ENCODE measurements at regions not wholly inside any gene's neighbourhood (a gene's known extent, or its start where the extent isn't known, plus 50 kb on each side); places are given as distances from the start of the nearest gene placed in this dataset.

GRCh38 chr6:134539865-134540323 is 222.0 kb upstream of the SGK1 start:
- no peak for TF ChIP-seq CTCF (IDR thresholded peaks at IDR 0.05)
- TF ChIP-seq POLR2A (IDR thresholded peaks at IDR 0.05), result no peak
